H4 (cell line): ENCODE measurements at regions not wholly inside any gene's neighbourhood (a gene's known extent, or its start where the extent isn't known, plus 50 kb on each side); places are given as distances from the start of the nearest gene placed in this dataset.

ENCODE experiments used
- DNase-seq: peaks from one replicate; pipeline ENCODE4 v3.0.0-alpha.2; 2015; ENCODE audit warnings: low spot score

DNA sequence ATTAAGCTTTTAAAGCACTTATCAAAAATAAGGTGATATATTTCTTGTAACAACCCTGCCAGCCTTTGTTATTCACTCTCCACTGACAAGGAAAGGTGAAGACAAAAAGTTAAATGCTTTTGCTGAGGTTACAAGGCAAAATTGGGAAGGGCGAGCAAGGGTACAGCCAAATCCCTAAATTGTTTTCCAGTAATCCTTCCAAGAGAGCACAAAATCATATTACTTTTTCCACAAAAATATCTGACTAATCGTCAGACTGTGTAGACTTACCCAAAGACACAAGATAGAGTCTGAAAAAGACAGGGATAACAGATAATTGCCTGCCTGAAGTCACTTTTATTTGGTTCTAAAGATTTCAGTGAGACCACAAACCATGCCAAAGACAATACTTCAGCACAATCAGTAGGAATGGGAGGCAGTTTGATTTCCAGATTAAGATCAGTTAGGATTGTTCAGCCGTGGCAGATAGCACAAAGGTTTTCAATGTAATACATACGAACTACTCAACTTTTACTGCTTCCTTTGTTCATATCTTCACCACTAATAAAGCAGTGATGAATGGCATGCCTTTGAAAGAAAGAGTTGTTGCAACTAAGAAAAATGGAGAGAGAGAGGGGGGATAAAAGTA, 383.8 kb upstream of the TUSC1 start:
- no peak for DNase-seq

DNA sequence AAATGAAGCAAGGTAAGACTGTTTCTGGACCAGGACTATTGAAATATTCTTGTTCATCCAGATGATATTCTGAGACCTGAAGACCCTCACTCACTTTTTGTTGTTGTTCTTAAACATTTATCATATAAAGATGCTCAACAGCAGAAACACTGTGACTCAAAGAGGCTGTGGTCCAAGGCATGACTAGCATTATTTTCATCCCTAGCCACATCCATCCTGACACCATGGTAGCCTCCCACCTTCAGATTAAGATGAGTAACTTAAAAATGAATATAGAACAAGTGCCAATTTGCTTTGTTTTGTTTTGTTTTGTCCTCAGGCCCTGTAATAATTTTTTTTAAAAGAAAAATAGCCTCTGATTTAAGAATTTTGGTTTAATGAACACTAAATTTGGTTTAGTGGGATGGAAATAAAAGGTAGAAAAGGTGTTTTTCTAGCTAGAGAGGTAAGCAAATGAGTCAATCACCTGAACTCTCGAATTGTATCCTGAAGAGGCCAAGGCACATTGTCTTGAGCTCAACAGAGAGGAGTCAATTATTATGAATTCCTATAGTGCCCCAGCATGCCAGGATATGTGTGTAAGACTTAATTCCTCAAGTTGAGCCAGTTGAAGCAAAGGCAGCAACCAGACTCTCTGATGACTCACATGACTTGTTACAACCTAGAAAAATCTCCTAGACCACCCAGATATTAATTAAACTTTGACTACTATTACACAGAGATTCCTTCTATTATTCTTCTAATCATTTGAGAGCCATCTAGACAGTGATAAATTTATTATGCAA, 380.1 kb upstream of the TUSC1 start:
- DNase-seq: no peak

DNA sequence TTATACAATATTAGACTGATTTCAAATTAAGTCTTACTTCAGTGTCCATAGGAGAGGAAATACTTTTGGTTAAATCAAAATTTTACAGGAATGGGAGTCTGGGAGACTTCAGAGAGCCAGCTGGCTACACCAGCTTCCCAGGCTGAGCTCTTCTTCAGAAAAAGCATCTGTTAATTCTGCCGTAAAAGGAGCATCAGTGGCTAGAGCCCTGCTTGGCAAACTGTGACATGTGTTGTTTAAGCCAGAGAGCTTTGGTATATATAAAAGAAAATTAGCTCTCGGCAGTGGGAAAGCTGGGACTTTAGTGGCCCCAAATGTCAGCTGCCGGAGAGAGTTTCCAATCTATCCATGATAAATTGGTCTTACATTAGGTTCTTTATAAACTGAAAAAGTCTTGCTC, 378.8 kb upstream of the TUSC1 start:
- DNase-seq: no peak

DNA sequence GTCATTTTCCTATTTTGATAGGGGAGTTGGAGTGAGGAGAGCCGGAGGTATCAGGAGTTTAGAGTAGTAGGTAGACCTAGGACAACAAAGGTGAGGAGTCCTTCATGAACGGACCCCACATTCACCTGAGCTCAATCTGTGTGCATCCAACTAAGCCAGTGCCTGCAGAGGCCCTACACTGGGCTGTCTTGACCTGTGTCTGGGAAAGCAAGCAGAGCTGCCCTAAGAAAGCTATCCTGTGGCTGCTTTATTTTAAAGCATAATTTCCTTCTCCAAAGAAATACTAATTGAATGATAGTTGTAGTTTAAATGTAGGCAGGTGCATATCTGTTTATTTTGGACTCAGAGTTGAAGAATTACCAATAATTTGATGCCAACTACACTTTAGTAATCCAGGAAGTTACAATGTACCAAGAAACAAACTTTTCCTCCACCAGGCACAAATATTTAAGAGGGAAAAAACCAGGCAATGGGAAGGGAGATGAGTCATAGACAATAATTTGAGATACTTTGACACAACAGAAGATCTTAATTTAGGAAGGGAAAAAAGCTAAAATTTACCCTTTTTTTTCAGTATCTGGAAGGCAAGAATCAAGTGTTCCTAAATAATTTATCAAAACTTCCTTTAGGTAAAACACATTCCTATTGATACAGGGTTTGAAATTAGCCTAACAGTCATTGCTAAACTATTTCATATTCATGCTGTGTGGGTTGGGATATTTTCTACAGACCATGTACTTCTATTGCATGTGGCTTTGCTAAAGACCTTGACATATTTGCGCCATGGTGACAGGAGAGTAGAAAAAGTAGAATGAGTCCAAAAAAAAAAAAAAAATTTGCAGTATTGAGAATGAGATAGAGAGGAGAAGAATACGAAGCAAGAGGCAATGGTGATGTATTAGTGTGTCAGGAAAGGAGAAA, 376.6 kb upstream of the TUSC1 start:
- DNase-seq: no peak

DNA sequence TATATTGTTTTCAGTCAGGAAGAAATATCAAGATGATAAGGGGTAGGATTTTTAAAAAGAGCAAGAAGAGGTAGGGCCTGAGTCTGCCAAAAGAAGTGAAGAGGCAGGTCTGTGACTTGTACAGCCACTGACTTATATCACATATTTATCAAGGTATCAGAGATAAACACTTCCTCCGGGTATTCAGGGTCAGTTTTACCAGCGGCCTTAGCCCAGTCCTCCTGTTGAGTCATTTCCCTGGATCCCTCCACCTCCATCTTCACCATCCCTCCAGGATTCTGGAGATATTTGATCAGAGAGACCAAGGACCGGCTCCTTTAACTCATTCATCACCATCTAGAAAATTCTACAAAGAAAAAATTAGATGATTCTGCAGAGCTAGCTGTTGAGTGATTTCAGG, 375.7 kb upstream of the TUSC1 start:
- no peak for DNase-seq

DNA sequence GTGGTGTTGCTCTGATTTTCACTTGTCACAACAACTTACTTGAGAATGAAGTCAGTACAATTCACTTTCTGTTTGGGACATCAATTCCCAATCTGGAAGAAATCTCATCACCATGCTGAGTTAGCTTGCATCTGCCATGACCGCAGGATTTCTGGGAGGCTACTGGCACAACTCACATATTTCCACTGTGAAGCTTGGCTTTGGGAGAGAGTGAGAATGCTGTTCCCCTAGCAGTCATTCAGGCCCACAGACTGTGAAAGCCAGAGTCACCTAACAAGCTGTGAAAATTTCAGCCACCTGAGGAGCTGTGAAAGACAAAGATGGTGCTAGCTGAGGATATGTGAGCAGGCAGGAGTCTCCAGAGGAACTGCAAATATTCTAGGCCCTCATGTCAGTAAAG, 365.2 kb upstream of the TUSC1 start:
- DNase-seq: no peak

DNA sequence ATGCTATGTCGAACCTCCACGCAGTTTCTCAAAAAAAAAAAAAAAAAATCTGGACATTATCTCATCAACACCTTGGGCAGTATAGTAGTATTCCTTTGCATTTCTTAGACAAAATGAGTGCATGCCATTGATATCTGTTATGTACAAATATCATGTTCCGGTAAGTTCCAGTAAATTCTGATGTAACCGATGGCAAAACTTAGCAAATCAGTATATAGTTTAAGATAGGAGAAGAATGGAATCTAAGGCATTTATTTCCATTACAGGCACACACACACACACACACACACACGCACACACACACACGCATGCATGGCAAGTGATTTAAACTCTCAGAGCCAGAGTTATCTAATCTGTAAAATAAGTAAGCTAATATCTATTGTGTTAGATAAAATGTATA, 356.5 kb upstream of the TUSC1 start:
- no peak for DNase-seq

DNA sequence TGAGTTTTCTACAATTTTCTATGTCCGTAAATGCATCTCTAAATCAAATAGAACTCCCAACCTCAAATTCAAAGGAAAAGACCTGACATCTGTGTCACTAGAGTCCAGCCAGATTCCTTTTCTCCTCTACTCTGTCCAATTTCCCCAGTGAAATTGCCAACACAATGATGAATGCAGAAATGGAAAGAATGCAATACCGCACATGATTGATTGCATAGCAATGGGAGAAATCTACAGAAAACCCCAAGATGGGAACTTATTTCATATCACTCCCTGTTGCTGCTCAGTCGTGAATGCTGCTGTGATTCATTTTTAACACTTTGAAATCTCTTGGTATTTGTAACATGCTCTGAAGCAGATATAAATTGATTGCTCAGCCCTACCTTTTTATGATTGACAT, 355.1 kb upstream of the TUSC1 start:
- DNase-seq: no peak

DNA sequence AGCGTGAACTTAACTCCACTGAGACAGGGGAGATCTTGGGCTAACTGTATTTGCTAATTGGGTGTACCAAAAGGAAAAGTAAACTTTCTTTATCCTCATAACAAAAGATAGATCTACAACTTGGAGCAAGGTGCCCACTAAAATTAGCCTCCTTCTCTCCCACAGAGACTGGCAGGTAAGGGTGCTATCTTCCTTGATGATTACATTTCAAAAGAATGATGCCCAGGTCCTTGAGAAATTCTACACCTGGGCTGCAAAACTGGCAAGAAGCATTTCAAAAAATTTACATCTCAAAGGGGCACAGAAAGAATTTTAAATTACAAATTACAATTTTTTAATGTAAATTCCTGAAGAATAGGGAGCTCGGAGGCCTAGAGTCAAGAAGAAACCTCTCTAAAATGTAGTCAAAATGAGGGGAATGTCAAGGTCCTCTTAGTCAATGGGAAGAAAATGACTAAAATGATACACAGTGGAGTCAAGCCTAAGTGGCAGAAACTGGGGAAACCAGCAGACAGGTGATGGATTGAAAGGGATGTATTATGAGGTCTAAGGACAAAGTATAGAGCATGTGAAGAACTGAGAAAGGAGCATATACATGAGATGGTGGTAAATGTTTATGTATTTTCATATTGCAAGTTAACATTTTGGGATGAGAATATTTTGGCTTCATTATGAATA, 348.3 kb upstream of the TUSC1 start:
- no peak for DNase-seq

DNA sequence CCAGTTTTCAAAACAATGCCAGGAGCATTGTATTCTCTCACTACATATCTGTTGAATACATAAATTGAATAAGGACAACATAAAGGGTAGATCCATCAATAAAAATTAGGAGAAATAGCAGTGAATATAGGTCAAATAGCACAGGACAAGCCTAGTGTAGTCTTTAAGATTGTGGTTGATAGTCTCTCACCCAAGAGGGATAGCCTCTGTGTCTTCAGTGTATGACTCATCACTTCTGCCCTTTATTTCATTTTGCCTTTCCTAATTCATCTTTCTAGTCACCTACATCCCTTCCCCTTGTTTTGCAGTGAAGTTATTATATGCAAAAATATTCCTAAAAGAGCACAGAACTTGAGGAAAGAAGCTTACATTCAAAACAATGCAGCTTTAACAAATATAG, 335.0 kb upstream of the TUSC1 start:
- DNase-seq: no peak

DNA sequence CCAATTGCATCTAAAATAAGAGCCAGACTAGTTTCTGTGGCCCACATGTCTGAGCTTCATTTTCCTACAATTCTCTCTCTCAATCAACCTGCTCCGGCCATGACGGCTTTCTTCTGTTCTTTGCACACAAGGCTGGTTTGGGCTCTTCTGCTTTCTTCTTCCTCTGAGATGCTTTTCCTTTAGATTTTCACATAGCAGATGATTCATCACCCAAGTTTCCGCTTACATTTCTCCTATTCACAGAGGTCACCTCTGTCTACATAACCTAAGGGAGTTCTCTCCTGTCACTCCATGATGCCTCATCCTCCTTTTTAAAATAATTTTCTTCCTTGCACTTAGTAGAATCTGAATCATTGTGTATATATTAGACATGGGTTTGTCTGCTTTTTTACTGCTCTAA, 334.6 kb upstream of the TUSC1 start:
- DNase-seq: no peak

DNA sequence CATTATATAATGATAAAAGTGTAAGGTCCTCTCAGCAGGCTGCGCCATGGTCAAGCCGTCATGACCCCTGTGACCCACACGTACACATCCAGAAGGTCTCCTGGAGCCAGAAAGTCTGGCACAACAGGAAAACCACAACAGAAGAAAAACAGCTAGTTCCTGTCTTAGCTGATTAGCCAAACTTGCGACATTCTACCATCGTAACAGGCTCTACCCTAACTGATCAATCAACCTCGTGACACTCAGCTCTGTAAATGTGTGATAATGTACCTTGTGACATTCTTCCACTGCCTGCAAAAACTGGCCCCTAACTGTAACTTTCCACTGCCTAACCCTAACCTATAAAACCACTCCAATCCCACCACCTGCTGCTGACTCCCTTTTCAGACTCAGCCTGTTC, 316.4 kb upstream of the TUSC1 start:
- DNase-seq: no peak

DNA sequence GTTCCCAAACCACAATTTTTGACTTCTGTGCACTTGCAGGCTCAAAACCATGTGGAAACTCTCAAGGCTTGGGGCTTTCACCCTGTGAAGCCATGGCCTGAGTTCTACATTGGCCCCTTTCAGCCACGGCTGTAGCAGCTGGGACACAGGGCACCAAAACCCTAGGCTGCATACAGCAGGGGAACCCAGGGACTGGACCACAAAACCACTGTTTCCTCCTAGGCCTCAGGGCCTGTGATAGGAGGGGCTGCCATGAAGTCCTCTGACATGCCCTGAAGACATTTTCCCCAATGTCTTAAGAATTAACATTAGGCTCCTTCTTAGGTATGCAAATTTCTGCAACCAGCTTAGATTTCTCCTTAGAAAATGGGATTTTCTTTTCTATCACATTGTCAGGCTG, 312.1 kb upstream of the TUSC1 start:
- no peak for DNase-seq

DNA sequence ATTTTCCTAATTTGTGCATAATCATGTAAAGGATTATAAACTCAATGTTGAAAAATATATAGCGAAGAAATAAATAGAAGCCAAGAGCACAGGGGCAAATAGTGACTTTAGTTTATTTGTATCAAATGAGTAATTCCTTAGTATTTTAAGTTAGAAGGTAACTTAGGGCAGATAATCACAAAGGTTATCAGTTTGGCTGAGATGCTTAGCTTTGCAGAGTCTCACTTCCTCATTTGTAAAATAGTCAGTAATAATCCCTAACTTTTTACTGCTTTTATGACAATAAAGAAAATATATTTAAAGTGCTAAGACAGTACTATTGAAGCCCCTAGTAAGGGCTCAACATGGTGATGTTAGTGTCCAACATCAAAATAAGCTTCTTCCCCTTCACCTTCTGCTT, 297.4 kb upstream of the TUSC1 start:
- no peak for DNase-seq

DNA sequence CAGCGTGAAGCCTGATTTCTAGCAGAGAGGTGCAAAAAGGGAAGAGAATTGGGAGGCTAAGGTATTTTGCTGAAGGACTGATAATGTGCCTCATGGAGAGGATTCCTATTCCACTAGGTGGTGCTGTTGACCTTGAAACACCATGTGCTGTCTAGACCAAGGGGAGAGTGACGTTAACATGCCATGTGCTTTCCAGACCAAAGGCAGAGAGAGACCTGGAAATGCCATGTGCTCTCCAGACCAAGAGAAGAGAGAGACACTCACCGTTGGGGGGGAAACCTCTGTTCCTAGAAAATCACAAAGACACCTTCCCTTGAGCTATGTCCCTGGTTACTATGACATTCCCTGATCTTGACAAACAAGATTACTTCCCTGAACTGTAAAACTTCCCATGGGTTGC, 286.0 kb upstream of the TUSC1 start:
- peak; percentile 64 for DNase-seq

DNA sequence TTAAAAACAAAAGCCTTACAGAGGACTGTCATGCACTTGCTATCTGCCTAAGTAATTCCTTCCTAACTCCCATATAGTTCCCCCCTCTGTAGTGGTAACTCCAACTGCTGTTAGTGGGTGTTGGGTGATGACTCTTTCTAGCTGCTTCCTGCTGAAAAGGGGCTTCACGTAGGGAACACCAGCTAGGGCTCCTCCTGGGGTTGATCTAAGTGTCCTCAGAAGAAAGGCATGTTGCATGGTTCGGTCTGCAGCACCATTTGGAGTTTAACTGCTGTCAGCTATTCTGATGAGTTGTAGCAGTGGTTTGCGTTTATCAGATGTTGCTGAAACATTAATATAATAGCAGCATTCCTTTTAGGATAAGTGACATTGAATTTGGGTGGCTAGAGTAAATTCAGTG, 281.9 kb upstream of the TUSC1 start:
- DNase-seq: no peak

DNA sequence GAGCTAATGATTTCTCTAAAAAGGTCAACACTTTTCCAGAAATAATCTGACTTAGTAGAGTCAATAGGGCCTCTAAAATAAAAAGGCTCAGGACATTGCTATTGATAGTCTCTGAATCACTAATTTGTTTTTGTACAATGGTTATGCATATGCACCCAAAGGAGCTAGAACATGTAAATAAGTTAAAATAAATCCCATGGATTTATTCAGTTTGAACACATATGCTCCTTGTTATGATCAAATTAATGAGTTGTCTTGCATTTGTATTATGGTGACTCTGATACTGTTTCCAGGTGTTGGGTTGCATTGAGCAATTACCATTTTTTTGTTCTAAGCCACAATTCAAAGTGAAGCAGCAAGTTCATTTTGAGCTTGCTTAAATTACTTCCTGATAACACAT, 276.0 kb upstream of the TUSC1 start:
- no peak for DNase-seq

DNA sequence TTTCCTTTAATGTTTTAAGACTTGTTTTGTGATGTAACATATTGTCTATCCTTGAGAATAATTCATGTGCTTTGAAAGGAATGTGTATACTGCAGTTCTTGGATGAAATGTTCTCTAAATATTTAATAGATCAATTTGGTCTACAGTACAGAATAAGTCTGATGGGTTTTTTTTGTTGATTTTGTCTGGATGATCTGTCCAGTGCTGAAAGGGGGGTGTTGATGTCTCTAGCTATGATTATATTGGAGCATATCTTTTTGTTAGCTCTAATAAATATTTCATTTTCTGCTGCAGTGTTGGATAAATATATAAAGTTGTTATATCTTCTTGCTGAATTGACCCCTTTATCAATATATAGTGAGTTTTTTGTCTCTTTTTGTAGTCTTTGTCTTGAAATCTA, 269.9 kb upstream of the TUSC1 start:
- DNase-seq: no peak

DNA sequence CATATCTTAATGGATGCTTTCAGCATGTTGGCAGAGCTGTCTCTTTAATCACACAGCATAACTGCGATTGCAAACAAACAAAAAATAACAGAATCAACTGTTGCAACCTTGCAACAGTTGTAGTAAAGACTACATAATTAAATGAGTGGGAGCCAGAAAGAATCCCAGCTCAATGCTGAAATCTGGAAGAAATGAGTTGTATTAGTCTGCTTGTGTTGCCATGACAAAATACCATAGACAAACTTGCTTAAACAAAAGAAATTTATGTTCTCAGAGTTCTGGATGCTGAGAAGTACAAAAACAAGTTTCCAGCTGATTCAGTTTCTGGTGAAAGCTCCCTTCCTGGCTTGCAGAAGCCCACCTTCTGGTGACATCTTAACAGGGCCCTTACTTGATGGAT, 260.9 kb upstream of the TUSC1 start:
- DNase-seq: no peak

DNA sequence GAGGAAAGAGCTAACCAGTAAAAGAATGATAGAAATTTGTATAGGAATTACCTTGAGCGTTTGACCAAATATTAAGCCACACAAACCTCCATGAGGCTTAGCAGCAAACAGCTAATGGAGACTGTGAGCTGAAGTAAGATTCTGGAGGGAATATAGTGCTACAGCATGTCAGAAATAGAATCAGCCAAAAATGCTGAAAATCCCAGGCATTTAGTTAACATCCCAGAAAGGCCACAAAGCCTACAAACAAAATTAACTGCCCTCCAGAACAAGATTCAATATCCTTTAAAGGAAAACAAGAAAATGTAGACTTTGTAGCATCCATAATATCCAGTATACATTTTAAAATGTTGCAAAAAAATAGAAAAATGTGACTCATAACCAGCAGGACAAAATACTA, 257.8 kb upstream of the TUSC1 start:
- no peak for DNase-seq

DNA sequence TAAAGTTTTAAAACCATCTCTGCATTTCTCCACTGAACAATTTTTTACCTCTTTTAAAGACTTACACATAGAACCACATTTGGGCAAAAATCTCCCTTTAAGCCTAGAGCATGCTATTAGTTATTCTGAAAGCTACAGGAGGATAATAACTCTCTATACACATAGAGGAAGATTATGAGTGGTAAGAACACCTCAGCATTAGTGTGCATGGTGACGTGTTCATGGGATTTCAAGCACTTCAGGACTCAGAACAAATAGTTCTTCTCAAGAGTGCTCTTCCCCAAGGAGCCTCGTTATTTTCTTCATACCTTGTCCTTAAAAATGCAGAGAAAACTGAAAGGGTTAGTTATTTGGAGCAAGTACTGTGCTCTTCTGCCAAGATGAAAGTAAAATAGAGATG, 256.9 kb upstream of the TUSC1 start:
- no peak for DNase-seq

DNA sequence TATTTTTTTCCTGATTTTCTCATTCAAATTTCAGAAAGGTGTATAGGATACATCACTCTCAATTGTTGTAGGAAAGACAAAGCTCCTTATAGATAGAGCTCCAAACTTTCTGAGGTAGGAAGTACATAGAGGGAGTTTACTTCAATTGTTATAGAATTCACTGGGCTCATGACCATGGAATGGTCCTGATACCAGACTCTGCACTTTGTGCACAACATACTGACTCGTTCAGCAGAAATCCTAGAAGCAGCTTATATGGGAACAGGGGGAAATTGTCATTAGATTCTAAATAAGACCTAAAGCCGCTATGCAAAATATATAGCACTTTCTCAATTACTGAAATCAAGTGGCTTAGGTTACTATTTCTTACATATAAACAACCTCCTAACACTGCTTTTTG, 240.5 kb upstream of the TUSC1 start:
- DNase-seq: no peak
